Body of pancreas (tissue), 4 donors: ENCODE measurements at regions not wholly inside any gene's neighbourhood (a gene's known extent, or its start where the extent isn't known, plus 50 kb on each side); places are given as distances from the start of the nearest gene placed in this dataset.
A peak's percentile ranks its signal among the peaks of the same experiment; 100 is the strongest.
"Not testable (repeated sequence)": the region's sequence is repeated elsewhere in the genome, so short reads cannot be mapped to it uniquely, and the experiment has no call there.

Source experiments
- ATAC-seq: fragments of 150-250 bp; one replicate; pipeline ENCODE4 v1.9.1; 2016
- DNase-seq, 4 donors: peaks; one replicate each; pipeline ENCODE4 v3.0.0-alpha.2; 2019
- H3K27ac ChIP-seq, 4 donors: fragments of 200-600 bp; sonication (generic); 1 replicate in 3 of 4; 2 replicates in 1 of 4; pipeline versions ENCODE4 v1.5.1 to v1.6.1; 2016 to 2019; ENCODE audit warnings: mild to moderate bottlenecking in 1 of 4, mixed read lengths in 1 of 4, moderate library complexity in 1 of 4
- H3K27me3 ChIP-seq, 2 donors: fragments of 200-600 bp; sonication (generic); one replicate each; pipeline ENCODE4 v1.6.0; 2016; ENCODE audit warnings: mild to moderate bottlenecking in 1 of 2
- H3K36me3 ChIP-seq, 2 donors: fragments of 200-600 bp; sonication (generic); replicated peaks in 1 of 2; 2 replicates each; pipeline ENCODE4 v1.5.1; 2016; ENCODE audit warnings: low read depth in 2 of 2; ENCODE audit not compliant: insufficient read depth in 1 of 2
- H3K4me1 ChIP-seq: fragments of 200-600 bp; sonication (generic); one replicate; pipeline ENCODE4 v1.6.0; 2016
- H3K4me3 ChIP-seq, 2 donors: fragments of 200-600 bp; sonication (generic); 1 replicate in 1 of 2; 2 replicates in 1 of 2; pipeline ENCODE4 v1.5.1; 2016 to 2019
- H3K9me3 ChIP-seq, 3 donors: fragments of 200-600 bp; sonication (generic); 1 replicate in 2 of 3; 2 replicates in 1 of 3; pipeline ENCODE4 v1.5.1; 2016
- CTCF ChIP-seq, 7 experiments: fragments of 450-650 bp in 4 of 7; fragments of 200-600 bp in 3 of 7; sonication (generic) in 3 of 7; IDR thresholded peaks; one replicate each; pipeline ENCODE4 v1.5.1; 2016 to 2019; ENCODE audit warnings: antibody characterized with exemption in 7 of 7
- POLR2A ChIP-seq, 3 donors: fragments of 450-650 bp; IDR thresholded peaks; one replicate each; pipeline ENCODE4 v1.6.1; 2016; ENCODE audit warnings: antibody characterized with exemption in 3 of 3, mild to moderate bottlenecking in 2 of 3
- WGBS, 2 donors: methylation state at CpG; one replicate each; pipeline ENCODE4 v1.1.5; 2017; 5-methylcytosine and 5-hydroxymethylcytosine counted together
- intact Hi-C: fragments of 100-400 bp; cut with DNase I; formaldehyde crosslinking; loops from one replicate; pipeline ENCODE4 v1.15.1; 2023

- Histone ChIP-seq H3K27me3 (no peaks in the 10 kb centered on the region), H3K27ac (peak overlapping the region in 2 of 4 donors; percentile 39 to 44), H3K4me1 (peaks cover 7% of the 10 kb centered on the region), H3K9me3 (no peaks in the 10 kb centered on the region), H3K4me3 (no peak overlapping the region), H3K36me3 (no peaks in the 10 kb centered on the region)
- no peak for DNase-seq
- peak; percentile 76 for ATAC-seq
- intact Hi-C loops = no loop called here
- TF ChIP-seq POLR2A (IDR thresholded peaks at IDR 0.05) (no peak), CTCF (IDR thresholded peaks at IDR 0.05) (no peak)
These were observed 1596.7 kb upstream of the PRMT6 start for GRCh38 chr1:105459759-105460158.

- Histone ChIP-seq H3K36me3 (no peaks in the 10 kb centered on the region), H3K4me3 (no peak overlapping the region), H3K4me1 (peaks cover 7% of the 10 kb centered on the region), H3K9me3 (no peaks in the 10 kb centered on the region), H3K27me3 (no peaks in the 10 kb centered on the region), H3K27ac (no peak overlapping the region)
- WGBS, 2 donors = 60 to 62% methylated on average over 2 of the region's 2 CpGs
- ATAC-seq = no peak
- intact Hi-C loops = no loop called here
- no peak for DNase-seq
- TF ChIP-seq POLR2A (IDR thresholded peaks at IDR 0.05) (no peak), CTCF (IDR thresholded peaks at IDR 0.05) (no peak)
These were observed 1594.2 kb upstream of the PRMT6 start for GRCh38 chr1:105462308-105462707.

- H3K9me3 ChIP-seq = no peaks in the 10 kb centered on the region
- intact Hi-C loops = no loop called here
- H3K27ac ChIP-seq = no peak overlapping the region
- no peak for TF ChIP-seq POLR2A (IDR thresholded peaks at IDR 0.05)
- no peak for TF ChIP-seq CTCF (IDR thresholded peaks at IDR 0.05)
- no peaks in the 10 kb centered on the region for H3K4me1 ChIP-seq
- ATAC-seq (no peak), DNase-seq (no peak)
- H3K36me3 ChIP-seq = no peaks in the 10 kb centered on the region
- H3K4me3 ChIP-seq = no peak overlapping the region
- no peaks in the 10 kb centered on the region for H3K27me3 ChIP-seq
These were observed 1588.9 kb upstream of the PRMT6 start for GRCh38 chr1:105467549-105467948.

- H3K27ac ChIP-seq, H3K36me3 ChIP-seq, intact Hi-C loops, H3K9me3 ChIP-seq, ATAC-seq, H3K27me3 ChIP-seq, H3K4me1 ChIP-seq, H3K4me3 ChIP-seq, DNase-seq: not testable (repeated sequence)
- WGBS, 2 donors = 68 to 71% methylated on average over 7 of the region's 7 CpGs
These were observed 1585.9 kb upstream of the PRMT6 start for GRCh38 chr1:105470541-105470940.

- Histone ChIP-seq H3K9me3 (no peaks in the 10 kb centered on the region), H3K4me1 (no peaks in the 10 kb centered on the region), H3K27ac (no peak overlapping the region), H3K36me3 (no peaks in the 10 kb centered on the region), H3K27me3 (no peaks in the 10 kb centered on the region), H3K4me3 (no peak overlapping the region)
- intact Hi-C loops = no loop called here
- DNase-seq (no peak), ATAC-seq (no peak)
- TF ChIP-seq POLR2A (IDR thresholded peaks at IDR 0.05) (no peak), CTCF (IDR thresholded peaks at IDR 0.05) (no peak)
These were observed 1573.0 kb upstream of the PRMT6 start for GRCh38 chr1:105483436-105483835.
